ENCODE measurements at regions not wholly inside any gene's neighbourhood (a gene's known extent, or its start where the extent isn't known, plus 50 kb on each side); places are given as distances from the start of the nearest gene placed in this dataset.

GRCh38 chr17:79664930-79665737 is 54.3 kb upstream of the RBFOX3 start:
- CTCF ChIA-PET, result interaction anchor here (0.8 to 2.0 kb wide), 5 partner anchors 41 to 264 kb away, joined by 3 to 6 read pairs (median 3); no protein-coding TSS in a partner anchor
- DNase-seq (ENCODE audit: low spot score), result peak; percentile 68
- H3K9me3 Mint-ChIP-seq, result peaks cover 27% of the 10 kb centered on the region

More at GRCh38 chr17:79664930-79665737, 54.3 kb upstream of the RBFOX3 start:
- peak; percentile 100 for ATAC-seq
- POLR2A ChIA-PET, result no interaction called here
- H3K4me1 Mint-ChIP-seq, result peaks cover 33% of the 10 kb centered on the region
- peaks cover 16% of the 10 kb centered on the region for H3K36me3 Mint-ChIP-seq
- peak overlapping the region; percentile 64 for H3K4me3 Mint-ChIP-seq
- no peak for TF ChIP-seq ELF4 (CRISPR knock-in tag; IDR thresholded peaks at IDR 0.05; ENCODE audit: low read depth)
- no peak for TF ChIP-seq NFE2L1 (CRISPR knock-in tag; IDR thresholded peaks at IDR 0.05)
- TF ChIP-seq, protein P1, sequence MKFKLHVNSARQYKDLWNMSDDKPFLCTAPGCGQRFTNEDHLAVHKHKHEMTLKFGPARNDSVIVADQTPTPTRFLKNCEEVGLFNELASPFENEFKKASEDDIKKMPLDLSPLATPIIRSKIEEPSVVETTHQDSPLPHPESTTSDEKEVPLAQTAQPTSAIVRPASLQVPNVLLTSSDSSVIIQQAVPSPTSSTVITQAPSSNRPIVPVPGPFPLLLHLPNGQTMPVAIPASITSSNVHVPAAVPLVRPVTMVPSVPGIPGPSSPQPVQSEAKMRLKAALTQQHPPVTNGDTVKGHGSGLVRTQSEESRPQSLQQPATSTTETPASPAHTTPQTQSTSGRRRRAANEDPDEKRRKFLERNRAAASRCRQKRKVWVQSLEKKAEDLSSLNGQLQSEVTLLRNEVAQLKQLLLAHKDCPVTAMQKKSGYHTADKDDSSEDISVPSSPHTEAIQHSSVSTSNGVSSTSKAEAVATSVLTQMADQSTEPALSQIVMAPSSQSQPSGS (CRISPR knock-in tag; IDR thresholded peaks at IDR 0.05; ENCODE audit: borderline replicate concordance, low read depth), result no peak
- TF ChIP-seq ARID4B (CRISPR knock-in tag; IDR thresholded peaks at IDR 0.05; ENCODE audit: borderline replicate concordance), result no peak
- TF ChIP-seq, protein P2, sequence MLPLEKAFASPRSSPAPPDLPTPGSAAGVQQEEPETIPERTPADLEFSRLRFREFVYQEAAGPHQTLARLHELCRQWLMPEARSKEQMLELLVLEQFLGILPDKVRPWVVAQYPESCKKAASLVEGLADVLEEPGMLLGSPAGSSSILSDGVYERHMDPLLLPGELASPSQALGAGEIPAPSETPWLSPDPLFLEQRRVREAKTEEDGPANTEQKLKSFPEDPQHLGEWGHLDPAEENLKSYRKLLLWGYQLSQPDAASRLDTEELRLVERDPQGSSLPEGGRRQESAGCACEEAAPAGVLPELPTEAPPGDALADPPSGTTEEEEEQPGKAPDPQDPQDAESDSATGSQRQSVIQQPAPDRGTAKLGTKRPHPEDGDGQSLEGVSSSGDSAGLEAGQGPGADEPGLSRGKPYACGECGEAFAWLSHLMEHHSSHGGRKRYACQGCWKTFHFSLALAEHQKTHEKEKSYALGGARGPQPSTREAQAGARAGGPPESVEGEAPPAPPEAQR (CRISPR knock-in tag; IDR thresholded peaks at IDR 0.05), result no peak
- no peak for TF ChIP-seq ZNF396 (CRISPR knock-in tag; IDR thresholded peaks at IDR 0.05; ENCODE audit: borderline replicate concordance)
- TF ChIP-seq, protein P3, sequence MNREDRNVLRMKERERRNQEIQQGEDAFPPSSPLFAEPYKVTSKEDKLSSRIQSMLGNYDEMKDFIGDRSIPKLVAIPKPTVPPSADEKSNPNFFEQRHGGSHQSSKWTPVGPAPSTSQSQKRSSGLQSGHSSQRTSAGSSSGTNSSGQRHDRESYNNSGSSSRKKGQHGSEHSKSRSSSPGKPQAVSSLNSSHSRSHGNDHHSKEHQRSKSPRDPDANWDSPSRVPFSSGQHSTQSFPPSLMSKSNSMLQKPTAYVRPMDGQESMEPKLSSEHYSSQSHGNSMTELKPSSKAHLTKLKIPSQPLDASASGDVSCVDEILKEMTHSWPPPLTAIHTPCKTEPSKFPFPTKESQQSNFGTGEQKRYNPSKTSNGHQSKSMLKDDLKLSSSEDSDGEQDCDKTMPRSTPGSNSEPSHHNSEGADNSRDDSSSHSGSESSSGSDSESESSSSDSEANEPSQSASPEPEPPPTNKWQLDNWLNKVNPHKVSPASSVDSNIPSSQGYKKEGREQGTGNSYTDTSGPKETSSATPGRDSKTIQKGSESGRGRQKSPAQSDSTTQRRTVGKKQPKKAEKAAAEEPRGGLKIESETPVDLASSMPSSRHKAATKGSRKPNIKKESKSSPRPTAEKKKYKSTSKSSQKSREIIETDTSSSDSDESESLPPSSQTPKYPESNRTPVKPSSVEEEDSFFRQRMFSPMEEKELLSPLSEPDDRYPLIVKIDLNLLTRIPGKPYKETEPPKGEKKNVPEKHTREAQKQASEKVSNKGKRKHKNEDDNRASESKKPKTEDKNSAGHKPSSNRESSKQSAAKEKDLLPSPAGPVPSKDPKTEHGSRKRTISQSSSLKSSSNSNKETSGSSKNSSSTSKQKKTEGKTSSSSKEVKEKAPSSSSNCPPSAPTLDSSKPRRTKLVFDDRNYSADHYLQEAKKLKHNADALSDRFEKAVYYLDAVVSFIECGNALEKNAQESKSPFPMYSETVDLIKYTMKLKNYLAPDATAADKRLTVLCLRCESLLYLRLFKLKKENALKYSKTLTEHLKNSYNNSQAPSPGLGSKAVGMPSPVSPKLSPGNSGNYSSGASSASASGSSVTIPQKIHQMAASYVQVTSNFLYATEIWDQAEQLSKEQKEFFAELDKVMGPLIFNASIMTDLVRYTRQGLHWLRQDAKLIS (CRISPR knock-in tag; IDR thresholded peaks at IDR 0.05; ENCODE audit: borderline replicate concordance), result no peak
- no peak for TF ChIP-seq OVOL2 (CRISPR knock-in tag; IDR thresholded peaks at IDR 0.05; ENCODE audit: borderline replicate concordance)
- TF ChIP-seq CREM (CRISPR knock-in tag; IDR thresholded peaks at IDR 0.05), result no peak
- TF ChIP-seq HMGXB4 (CRISPR knock-in tag; IDR thresholded peaks at IDR 0.05), result no peak
- TF ChIP-seq CTCF (IDR thresholded peaks at IDR 0.05), result no peak
- no peak for TF ChIP-seq ZNF138 (CRISPR knock-in tag; conservative IDR thresholded peaks at IDR 0.05)
- TF ChIP-seq E2F5 (CRISPR knock-in tag; IDR thresholded peaks at IDR 0.05), result no peak
- peaks cover 11% of the 10 kb centered on the region for H3K27me3 Mint-ChIP-seq (ENCODE audit: low read depth)
- peak overlapping the region; percentile 88 for H3K27ac Mint-ChIP-seq

Measured in WTC11 (cell line).